ENCODE measurements at regions not wholly inside any gene's neighbourhood (a gene's known extent, or its start where the extent isn't known, plus 50 kb on each side); places are given as distances from the start of the nearest gene placed in this dataset.
"Not testable (repeated sequence)": the region's sequence is repeated elsewhere in the genome, so short reads cannot be mapped to it uniquely, and the experiment has no call there.

- no peak overlapping the region for H3K4me3 ChIP-seq
- TF ChIP-seq CTCF (IDR thresholded peaks at IDR 0.05), result no peak
- intact Hi-C loops (cut with DNase I), result no loop called here
- H3K36me3 ChIP-seq, result no peaks in the 10 kb centered on the region
- no peaks in the 10 kb centered on the region for H3K27me3 ChIP-seq (ENCODE audit: low read depth)
- H3K4me1 ChIP-seq, result no peaks in the 10 kb centered on the region
- H3K9me3 ChIP-seq, result no peaks in the 10 kb centered on the region
- no peak overlapping the region for H3K27ac ChIP-seq
- DNase-seq, result no peak
- ATAC-seq, result no peak
These were observed 493.2 kb upstream of the AUTS2 start for GRCh38 chr7:69105092-69105491.

- no peak for DNase-seq
- H3K27me3 ChIP-seq (ENCODE audit: low read depth), result no peaks in the 10 kb centered on the region
- H3K4me1 ChIP-seq, result no peaks in the 10 kb centered on the region
- no peak overlapping the region for H3K4me3 ChIP-seq
- H3K36me3 ChIP-seq, result no peaks in the 10 kb centered on the region
- ATAC-seq, result no peak
- H3K9me3 ChIP-seq, result no peaks in the 10 kb centered on the region
- intact Hi-C loops (cut with DNase I), result no loop called here
- H3K27ac ChIP-seq, result no peak overlapping the region
- no peak for TF ChIP-seq CTCF (IDR thresholded peaks at IDR 0.05)
These were observed 492.3 kb upstream of the AUTS2 start for GRCh38 chr7:69105981-69106380.

GRCh38 chr7:69106449-69106848 is 491.8 kb upstream of the AUTS2 start:
- H3K27ac ChIP-seq; DNase-seq; H3K4me1 ChIP-seq; ATAC-seq; H3K9me3 ChIP-seq; H3K36me3 ChIP-seq; H3K27me3 ChIP-seq (ENCODE audit: low read depth); H3K4me3 ChIP-seq; intact Hi-C loops (cut with DNase I): not testable (repeated sequence)

GRCh38 chr7:69106946-69107345 is 491.3 kb upstream of the AUTS2 start:
- H3K27me3 ChIP-seq (ENCODE audit: low read depth); H3K9me3 ChIP-seq; H3K27ac ChIP-seq; H3K4me1 ChIP-seq; ATAC-seq; H3K36me3 ChIP-seq; H3K4me3 ChIP-seq; DNase-seq; intact Hi-C loops (cut with DNase I): not testable (repeated sequence)

GRCh38 chr7:69108097-69108496 is 490.2 kb upstream of the AUTS2 start:
- Histone ChIP-seq H3K36me3 (no peaks in the 10 kb centered on the region), H3K4me3 (no peak overlapping the region), H3K9me3 (no peaks in the 10 kb centered on the region), H3K27ac (no peak overlapping the region), H3K4me1 (no peaks in the 10 kb centered on the region), H3K27me3 (ENCODE audit: low read depth) (no peaks in the 10 kb centered on the region)
- DNase-seq (no peak), ATAC-seq (no peak)
- intact Hi-C loops (cut with DNase I), result no loop called here
- no peak for TF ChIP-seq CTCF (IDR thresholded peaks at IDR 0.05)

GRCh38 chr7:69109246-69109645 is 489.0 kb upstream of the AUTS2 start:
- ATAC-seq, result no peak
- Histone ChIP-seq H3K4me1 (no peaks in the 10 kb centered on the region), H3K4me3 (no peak overlapping the region), H3K9me3 (no peaks in the 10 kb centered on the region), H3K27ac (no peak overlapping the region), H3K27me3 (ENCODE audit: low read depth) (no peaks in the 10 kb centered on the region), H3K36me3 (no peaks in the 10 kb centered on the region)
- TF ChIP-seq CTCF (IDR thresholded peaks at IDR 0.05), result no peak
- DNase-seq, result no peak
- intact Hi-C loops (cut with DNase I), result no loop called here

GRCh38 chr7:69109879-69110278 is 488.4 kb upstream of the AUTS2 start:
- Histone ChIP-seq H3K4me3 (no peak overlapping the region), H3K4me1 (no peaks in the 10 kb centered on the region), H3K27me3 (ENCODE audit: low read depth) (no peaks in the 10 kb centered on the region), H3K27ac (no peak overlapping the region), H3K9me3 (no peaks in the 10 kb centered on the region), H3K36me3 (no peaks in the 10 kb centered on the region)
- no peak for TF ChIP-seq CTCF (IDR thresholded peaks at IDR 0.05)
- DNase-seq (no peak), ATAC-seq (no peak)
- intact Hi-C loops (cut with DNase I), result no loop called here

All from lower lobe of right lung (tissue), 2 donors.